ENCODE measurements at regions not wholly inside any gene's neighbourhood (a gene's known extent, or its start where the extent isn't known, plus 50 kb on each side); places are given as distances from the start of the nearest gene placed in this dataset.

GRCh38 chr5:4990462-4990861, 149.7 kb upstream of the ADAMTS16 start:
- Histone ChIP-seq H3K27ac (ENCODE audit: low read length) (no peak overlapping the region), H3K4me3 (ENCODE audit: low read length) (no peak overlapping the region), H3K4me1 (ENCODE audit: insufficient read depth, low read length) (no peaks in the 10 kb centered on the region), H3K9me3 (ENCODE audit: insufficient read depth, low read depth, low read length) (no peaks in the 10 kb centered on the region), H3K36me3 (ENCODE audit: insufficient read depth, low read depth, low read length) (no peaks in the 10 kb centered on the region), H3K9ac (ENCODE audit: low read depth, low read length) (no peak overlapping the region), H3K27me3 (ENCODE audit: insufficient read depth, low read length) (no peaks in the 10 kb centered on the region)

DNA sequence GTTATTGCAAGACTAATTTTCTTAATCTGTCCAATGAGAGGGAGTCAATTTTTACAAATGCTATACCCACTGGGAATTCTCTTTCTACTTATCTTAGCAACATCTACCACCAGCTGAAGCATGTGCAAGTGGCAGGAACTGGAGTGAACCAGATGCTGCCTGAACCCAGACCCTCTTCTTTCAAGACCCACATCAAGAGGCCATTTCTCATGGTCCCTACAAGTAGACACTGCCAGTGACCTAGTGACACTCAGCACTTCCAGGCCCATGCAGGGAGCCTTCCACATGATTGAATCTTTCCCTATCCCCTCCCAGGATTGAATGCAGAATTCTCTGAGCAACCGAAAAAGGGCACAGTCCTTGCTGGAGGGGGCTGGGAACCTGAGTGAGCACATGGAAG, 148.2 kb upstream of the ADAMTS16 start:
- no peak overlapping the region for H3K4me3 ChIP-seq (ENCODE audit: low read length)
- no peaks in the 10 kb centered on the region for H3K4me1 ChIP-seq (ENCODE audit: insufficient read depth, low read length)
- no peak overlapping the region for H3K9ac ChIP-seq (ENCODE audit: low read depth, low read length)
- no peaks in the 10 kb centered on the region for H3K9me3 ChIP-seq (ENCODE audit: insufficient read depth, low read depth, low read length)
- H3K27ac ChIP-seq (ENCODE audit: low read length): no peak overlapping the region
- H3K36me3 ChIP-seq (ENCODE audit: insufficient read depth, low read depth, low read length): no peaks in the 10 kb centered on the region
- no peaks in the 10 kb centered on the region for H3K27me3 ChIP-seq (ENCODE audit: insufficient read depth, low read length)

GRCh38 chr5:4995014-4995413, 145.1 kb upstream of the ADAMTS16 start:
- no peaks in the 10 kb centered on the region for H3K4me1 ChIP-seq (ENCODE audit: insufficient read depth, low read length)
- no peaks in the 10 kb centered on the region for H3K36me3 ChIP-seq (ENCODE audit: insufficient read depth, low read depth, low read length)
- peaks cover 15% of the 10 kb centered on the region; the same call in 1 of the 2 replicates for H3K9me3 ChIP-seq (ENCODE audit: insufficient read depth, low read depth, low read length)
- no peak overlapping the region for H3K27ac ChIP-seq (ENCODE audit: low read length)
- H3K27me3 ChIP-seq (ENCODE audit: insufficient read depth, low read length): no peaks in the 10 kb centered on the region
- H3K9ac ChIP-seq (ENCODE audit: low read depth, low read length): no peak overlapping the region
- no peak overlapping the region for H3K4me3 ChIP-seq (ENCODE audit: low read length)

DNA sequence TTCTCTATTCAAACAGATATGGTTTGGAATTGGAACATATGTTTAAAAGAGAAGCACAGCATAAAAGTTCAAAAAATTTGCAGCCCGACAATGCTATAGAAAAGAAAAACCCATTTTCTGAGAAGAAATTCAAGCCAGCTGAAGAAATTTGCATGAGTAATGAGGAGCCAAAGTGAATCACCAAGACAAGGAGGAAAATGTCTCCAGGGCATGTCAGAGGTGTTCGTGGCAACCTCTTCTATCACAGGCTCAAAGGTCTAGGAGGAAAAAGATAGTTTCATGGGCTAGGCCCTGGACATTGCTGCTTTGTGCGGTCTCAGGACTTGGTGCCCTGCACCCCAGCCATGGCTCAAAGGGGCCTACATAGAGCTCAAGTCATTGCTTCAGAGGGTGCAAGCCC, 134.8 kb upstream of the ADAMTS16 start:
- H3K27ac ChIP-seq (ENCODE audit: low read length): no peak overlapping the region
- H3K4me1 ChIP-seq (ENCODE audit: insufficient read depth, low read length): no peaks in the 10 kb centered on the region
- H3K27me3 ChIP-seq (ENCODE audit: insufficient read depth, low read length): no peaks in the 10 kb centered on the region
- H3K9ac ChIP-seq (ENCODE audit: low read depth, low read length): no peak overlapping the region
- no peaks in the 10 kb centered on the region for H3K36me3 ChIP-seq (ENCODE audit: insufficient read depth, low read depth, low read length)
- H3K9me3 ChIP-seq (ENCODE audit: insufficient read depth, low read depth, low read length): no peaks in the 10 kb centered on the region; the same call in 1 of the 2 replicates
- no peak overlapping the region for H3K4me3 ChIP-seq (ENCODE audit: low read length)

- Histone ChIP-seq H3K36me3 (ENCODE audit: insufficient read depth, low read depth, low read length) (no peaks in the 10 kb centered on the region), H3K9me3 (ENCODE audit: insufficient read depth, low read depth, low read length) (no peaks in the 10 kb centered on the region), H3K27me3 (ENCODE audit: insufficient read depth, low read length) (no peaks in the 10 kb centered on the region), H3K4me1 (ENCODE audit: insufficient read depth, low read length) (no peaks in the 10 kb centered on the region), H3K27ac (ENCODE audit: low read length) (no peak overlapping the region), H3K4me3 (ENCODE audit: low read length) (no peak overlapping the region), H3K9ac (ENCODE audit: low read depth, low read length) (no peak overlapping the region)
These were observed 133.6 kb upstream of the ADAMTS16 start for GRCh38 chr5:5006548-5006947.

GRCh38 chr5:5009240-5009639, 130.9 kb upstream of the ADAMTS16 start:
- no peaks in the 10 kb centered on the region for H3K4me1 ChIP-seq (ENCODE audit: insufficient read depth, low read length)
- no peak overlapping the region for H3K4me3 ChIP-seq (ENCODE audit: low read length)
- H3K9me3 ChIP-seq (ENCODE audit: insufficient read depth, low read depth, low read length): no peaks in the 10 kb centered on the region
- H3K9ac ChIP-seq (ENCODE audit: low read depth, low read length): no peak overlapping the region
- no peaks in the 10 kb centered on the region for H3K27me3 ChIP-seq (ENCODE audit: insufficient read depth, low read length)
- H3K27ac ChIP-seq (ENCODE audit: low read length): no peak overlapping the region
- no peaks in the 10 kb centered on the region for H3K36me3 ChIP-seq (ENCODE audit: insufficient read depth, low read depth, low read length)

GRCh38 chr5:5011151-5011550, 129.0 kb upstream of the ADAMTS16 start:
- no peak overlapping the region for H3K4me3 ChIP-seq (ENCODE audit: low read length)
- H3K27me3 ChIP-seq (ENCODE audit: insufficient read depth, low read length): no peaks in the 10 kb centered on the region
- no peaks in the 10 kb centered on the region for H3K9me3 ChIP-seq (ENCODE audit: insufficient read depth, low read depth, low read length)
- no peak overlapping the region for H3K27ac ChIP-seq (ENCODE audit: low read length)
- H3K9ac ChIP-seq (ENCODE audit: low read depth, low read length): no peak overlapping the region
- no peaks in the 10 kb centered on the region for H3K36me3 ChIP-seq (ENCODE audit: insufficient read depth, low read depth, low read length)
- H3K4me1 ChIP-seq (ENCODE audit: insufficient read depth, low read length): peaks cover 8% of the 10 kb centered on the region; the same call in 1 of the 2 replicates

- Histone ChIP-seq H3K27ac (ENCODE audit: low read length) (no peak overlapping the region), H3K9ac (ENCODE audit: low read depth, low read length) (no peak overlapping the region), H3K4me1 (ENCODE audit: insufficient read depth, low read length) (peaks cover 8% of the 10 kb centered on the region; the same call in 1 of the 2 replicates), H3K4me3 (ENCODE audit: low read length) (no peak overlapping the region), H3K36me3 (ENCODE audit: insufficient read depth, low read depth, low read length) (no peaks in the 10 kb centered on the region), H3K9me3 (ENCODE audit: insufficient read depth, low read depth, low read length) (no peaks in the 10 kb centered on the region), H3K27me3 (ENCODE audit: insufficient read depth, low read length) (no peaks in the 10 kb centered on the region)
These were observed 125.4 kb upstream of the ADAMTS16 start for GRCh38 chr5:5014586-5015235.

DNA sequence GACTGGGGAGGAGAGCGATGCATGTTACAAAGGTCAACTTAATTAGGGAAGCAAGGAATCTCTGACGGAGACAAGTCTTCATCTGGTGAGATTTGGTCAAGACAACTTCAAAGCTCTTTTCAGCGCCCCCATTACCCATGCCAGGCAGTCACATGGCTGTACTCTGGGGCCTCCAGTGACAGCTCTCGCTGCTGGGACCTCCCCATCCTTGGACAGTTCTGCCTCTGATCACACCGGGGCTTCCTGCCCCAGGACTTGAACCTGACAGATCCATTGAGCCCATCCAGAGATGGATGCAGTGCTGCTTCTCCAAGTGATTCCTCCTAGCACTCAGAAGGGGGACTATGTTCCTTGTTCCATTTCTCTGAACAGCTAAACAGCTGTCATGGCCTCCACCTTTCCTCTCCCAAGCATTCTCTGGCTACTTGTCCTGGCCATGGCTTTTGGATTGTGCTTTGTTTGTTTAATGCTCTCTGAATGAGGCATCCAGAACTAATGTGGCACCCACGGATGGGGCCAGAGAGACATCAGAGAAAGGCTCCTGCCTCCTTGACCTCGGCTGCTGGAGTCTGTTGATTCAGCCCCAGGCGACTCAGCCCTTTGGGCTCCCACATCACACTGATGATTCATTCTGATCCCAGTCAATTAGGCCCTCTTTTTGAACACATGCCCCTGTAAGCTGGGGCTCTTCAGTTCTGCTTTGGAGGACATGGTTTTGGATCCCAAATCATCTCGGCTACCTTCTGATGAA, 122.1 kb upstream of the ADAMTS16 start:
- Histone ChIP-seq H3K27me3 (ENCODE audit: insufficient read depth, low read length) (no peaks in the 10 kb centered on the region), H3K9ac (ENCODE audit: low read depth, low read length) (no peak overlapping the region), H3K27ac (ENCODE audit: low read length) (no peak overlapping the region), H3K9me3 (ENCODE audit: insufficient read depth, low read depth, low read length) (no peaks in the 10 kb centered on the region), H3K4me1 (ENCODE audit: insufficient read depth, low read length) (peaks cover 8% of the 10 kb centered on the region; the same call in 1 of the 2 replicates), H3K4me3 (ENCODE audit: low read length) (no peak overlapping the region), H3K36me3 (ENCODE audit: insufficient read depth, low read depth, low read length) (no peaks in the 10 kb centered on the region)

GRCh38 chr5:5018578-5018970, 121.6 kb upstream of the ADAMTS16 start:
- H3K9me3 ChIP-seq (ENCODE audit: insufficient read depth, low read depth, low read length): no peaks in the 10 kb centered on the region
- H3K4me1 ChIP-seq (ENCODE audit: insufficient read depth, low read length): peaks cover 8% of the 10 kb centered on the region; the same call in 1 of the 2 replicates
- H3K27ac ChIP-seq (ENCODE audit: low read length): no peak overlapping the region
- no peaks in the 10 kb centered on the region for H3K36me3 ChIP-seq (ENCODE audit: insufficient read depth, low read depth, low read length)
- no peak overlapping the region for H3K4me3 ChIP-seq (ENCODE audit: low read length)
- no peak overlapping the region for H3K9ac ChIP-seq (ENCODE audit: low read depth, low read length)
- no peaks in the 10 kb centered on the region for H3K27me3 ChIP-seq (ENCODE audit: insufficient read depth, low read length)

DNA sequence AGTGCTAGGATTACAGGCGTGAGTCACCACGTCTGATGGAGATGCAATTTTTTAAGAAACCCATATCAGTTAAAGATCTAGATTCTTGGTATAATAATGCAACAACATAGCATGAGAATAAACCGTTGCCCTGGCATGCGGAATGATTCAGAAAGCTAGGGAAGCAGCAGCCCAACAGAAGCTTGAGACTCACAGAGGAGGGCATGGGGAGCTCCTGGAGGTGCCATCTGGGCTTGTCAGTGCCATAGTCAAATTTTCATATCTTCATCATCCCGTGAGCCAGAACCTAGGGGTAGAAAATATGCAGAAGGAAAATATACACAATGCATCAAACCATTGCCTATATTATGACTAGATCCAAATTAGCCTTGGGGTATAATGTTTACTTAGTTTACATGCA, 118.7 kb upstream of the ADAMTS16 start:
- Histone ChIP-seq H3K4me3 (ENCODE audit: low read length) (no peak overlapping the region), H3K9ac (ENCODE audit: low read depth, low read length) (no peak overlapping the region), H3K9me3 (ENCODE audit: insufficient read depth, low read depth, low read length) (no peaks in the 10 kb centered on the region), H3K27ac (ENCODE audit: low read length) (no peak overlapping the region), H3K4me1 (ENCODE audit: insufficient read depth, low read length) (no peaks in the 10 kb centered on the region), H3K36me3 (ENCODE audit: insufficient read depth, low read depth, low read length) (no peaks in the 10 kb centered on the region), H3K27me3 (ENCODE audit: insufficient read depth, low read length) (no peaks in the 10 kb centered on the region)

DNA sequence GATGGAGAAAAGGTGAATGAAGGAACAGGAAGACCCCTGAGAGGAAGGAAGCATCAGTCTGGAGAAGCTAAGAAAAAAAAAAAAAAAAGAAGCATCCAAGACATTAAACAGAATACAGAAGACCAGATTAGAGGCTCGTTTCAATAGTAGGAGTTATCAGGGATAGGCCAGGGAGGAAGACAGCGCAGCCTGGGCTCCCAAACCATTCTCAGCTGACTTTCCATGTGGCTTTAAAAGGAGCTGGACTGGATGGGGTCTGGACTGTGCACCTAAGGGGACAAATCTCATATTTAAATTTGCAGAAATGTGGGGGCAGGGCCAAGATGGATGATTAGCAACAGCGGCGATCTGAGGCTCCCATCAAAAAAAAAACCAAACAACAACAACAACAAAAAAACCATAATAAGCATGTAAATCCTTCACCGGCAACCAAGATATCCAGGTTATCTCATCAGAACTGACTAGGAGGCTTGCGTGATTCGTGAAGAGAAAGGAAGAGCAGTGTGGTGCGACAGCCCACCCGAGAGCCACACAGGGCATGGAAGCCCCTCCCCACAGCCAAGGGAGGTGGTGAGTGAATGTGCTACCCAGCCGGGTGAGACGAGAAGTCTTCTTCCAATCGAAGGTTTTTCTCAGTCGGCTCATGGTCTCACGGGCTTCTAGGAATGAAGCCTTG, 114.9 kb upstream of the ADAMTS16 start:
- Histone ChIP-seq H3K27ac (ENCODE audit: low read length) (no peak overlapping the region), H3K36me3 (ENCODE audit: insufficient read depth, low read depth, low read length) (no peaks in the 10 kb centered on the region), H3K9me3 (ENCODE audit: insufficient read depth, low read depth, low read length) (no peaks in the 10 kb centered on the region), H3K9ac (ENCODE audit: low read depth, low read length) (no peak overlapping the region), H3K4me1 (ENCODE audit: insufficient read depth, low read length) (no peaks in the 10 kb centered on the region), H3K4me3 (ENCODE audit: low read length) (no peak overlapping the region), H3K27me3 (ENCODE audit: insufficient read depth, low read length) (no peaks in the 10 kb centered on the region)

Measured in iPS-20b (cell line).